Tibial artery (tissue), 4 donors: ENCODE measurements at regions not wholly inside any gene's neighbourhood (a gene's known extent, or its start where the extent isn't known, plus 50 kb on each side); places are given as distances from the start of the nearest gene placed in this dataset.

Experiments used
- DNase-seq, 2 donors: peaks; one replicate each; pipeline ENCODE4 v3.0.0-alpha.2; 2019
- H3K27ac ChIP-seq, 2 donors: fragments of 200-600 bp; sonication (generic) in 1 of 2; 1 replicate in 1 of 2; 2 replicates in 1 of 2; pipeline ENCODE4 v1.5.1; 2018 to 2019; ENCODE audit warnings: mild to moderate bottlenecking in 1 of 2
- H3K27me3 ChIP-seq, 2 donors: fragments of 200-600 bp; sonication (generic) in 1 of 2; one replicate each; pipeline versions ENCODE4 v1.5.1 to v1.6.0; 2016 to 2019
- H3K36me3 ChIP-seq, 3 donors: fragments of 200-600 bp; sonication (generic) in 2 of 3; one replicate each; pipeline ENCODE4 v1.5.1; 2016 to 2019; ENCODE audit warnings: mild to moderate bottlenecking in 2 of 3
- H3K4me1 ChIP-seq, 4 donors: fragments of 200-600 bp; sonication (generic) in 2 of 4; 1 replicate in 3 of 4; 2 replicates in 1 of 4; pipeline ENCODE4 v1.5.1; 2016 to 2019
- H3K4me3 ChIP-seq, 2 donors: fragments of 200-600 bp; sonication (generic) in 1 of 2; 1 replicate in 1 of 2; 2 replicates in 1 of 2; pipeline ENCODE4 v1.5.1; 2018 to 2019; ENCODE audit warnings: mild to moderate bottlenecking in 2 of 2
- H3K9me3 ChIP-seq, 3 donors: fragments of 200-600 bp; sonication (generic) in 1 of 3; one replicate each; pipeline ENCODE4 v1.5.1; 2016 to 2019
- intact Hi-C: fragments of 100-400 bp; cut with DNase I; formaldehyde crosslinking; loops from one replicate; pipeline ENCODE4 v1.15.0; 2023; ENCODE audit warnings: low total_unique reads
- TF ChIP-seq, protein P1 (sequence below), 2 experiments: fragments of 200-600 bp in 1 of 2; fragments of 450-650 bp in 1 of 2; IDR thresholded peaks; one replicate each; pipeline ENCODE4 v1.5.1; 2017 to 2019; ENCODE audit warnings: antibody characterized with exemption in 2 of 2, mild to moderate bottlenecking in 1 of 2, moderate library complexity in 1 of 2

DNA sequence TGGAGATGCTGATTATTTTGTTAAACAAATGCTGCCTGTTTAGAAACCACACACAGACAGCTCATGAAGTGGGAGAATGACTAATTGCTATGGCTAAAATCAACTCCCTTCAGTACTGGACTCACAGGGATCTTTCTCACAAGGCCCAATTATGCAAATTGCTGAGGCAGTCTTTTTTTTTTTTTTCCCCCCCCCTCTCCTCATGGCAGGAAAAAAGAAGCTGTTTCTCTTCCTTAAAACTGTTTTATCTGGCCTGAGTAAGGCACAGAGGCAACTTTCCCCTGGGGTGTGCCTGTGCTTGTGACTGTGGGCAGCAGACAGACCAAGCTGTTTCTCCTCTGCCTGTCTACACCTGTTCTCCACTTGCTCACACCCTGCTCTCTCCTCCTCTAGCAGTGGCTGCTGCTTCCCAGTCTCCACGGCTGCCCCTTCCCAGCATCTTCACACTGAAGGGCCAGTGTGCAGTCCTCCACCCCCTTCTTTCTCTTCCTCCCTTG lies 65.4 kb upstream of the STEAP1B start:
- intact Hi-C loops, result no loop called here
- no peak for DNase-seq

DNA sequence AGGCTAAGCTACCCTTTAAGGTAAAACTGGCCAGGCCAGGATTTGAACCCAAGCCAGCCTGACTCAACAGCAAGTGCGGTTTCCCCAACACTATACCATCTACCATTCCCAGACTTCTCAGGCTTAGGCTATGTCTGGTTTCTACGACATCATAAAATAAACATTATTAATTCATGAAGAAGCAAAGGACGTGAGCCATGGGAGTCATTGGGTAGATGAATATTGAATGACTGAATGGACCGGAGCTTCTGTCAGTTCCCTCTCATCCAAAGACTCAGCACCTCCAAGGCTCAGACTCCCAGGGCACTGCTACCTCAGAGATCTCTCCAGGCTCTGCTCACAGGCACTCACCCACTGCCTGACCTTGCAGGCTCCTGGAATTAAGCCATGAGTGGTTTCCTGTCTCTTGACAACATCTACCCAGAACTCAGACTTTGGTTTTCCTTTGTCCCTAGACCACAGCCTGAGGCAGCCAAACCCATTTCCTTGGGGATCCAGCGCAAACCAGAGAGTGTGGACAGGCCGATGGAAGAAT lies 64.6 kb upstream of the STEAP1B start:
- H3K4me3 ChIP-seq, result no peak overlapping the region

More for the DNA sequence above, 65.4 kb upstream of the STEAP1B start:
- Histone ChIP-seq H3K27me3 (no peaks in the 10 kb centered on the region), H3K4me3 (no peak overlapping the region), H3K4me1 (peaks cover 0 to 45% (median 34%) of the 10 kb centered on the region in 4 donors), H3K36me3 (no peaks in the 10 kb centered on the region), H3K27ac (no peak overlapping the region), H3K9me3 (no peaks in the 10 kb centered on the region)
- TF ChIP-seq, protein P1, sequence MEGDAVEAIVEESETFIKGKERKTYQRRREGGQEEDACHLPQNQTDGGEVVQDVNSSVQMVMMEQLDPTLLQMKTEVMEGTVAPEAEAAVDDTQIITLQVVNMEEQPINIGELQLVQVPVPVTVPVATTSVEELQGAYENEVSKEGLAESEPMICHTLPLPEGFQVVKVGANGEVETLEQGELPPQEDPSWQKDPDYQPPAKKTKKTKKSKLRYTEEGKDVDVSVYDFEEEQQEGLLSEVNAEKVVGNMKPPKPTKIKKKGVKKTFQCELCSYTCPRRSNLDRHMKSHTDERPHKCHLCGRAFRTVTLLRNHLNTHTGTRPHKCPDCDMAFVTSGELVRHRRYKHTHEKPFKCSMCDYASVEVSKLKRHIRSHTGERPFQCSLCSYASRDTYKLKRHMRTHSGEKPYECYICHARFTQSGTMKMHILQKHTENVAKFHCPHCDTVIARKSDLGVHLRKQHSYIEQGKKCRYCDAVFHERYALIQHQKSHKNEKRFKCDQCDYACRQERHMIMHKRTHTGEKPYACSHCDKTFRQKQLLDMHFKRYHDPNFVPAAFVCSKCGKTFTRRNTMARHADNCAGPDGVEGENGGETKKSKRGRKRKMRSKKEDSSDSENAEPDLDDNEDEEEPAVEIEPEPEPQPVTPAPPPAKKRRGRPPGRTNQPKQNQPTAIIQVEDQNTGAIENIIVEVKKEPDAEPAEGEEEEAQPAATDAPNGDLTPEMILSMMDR (IDR thresholded peaks at IDR 0.05), result no peak

DNA sequence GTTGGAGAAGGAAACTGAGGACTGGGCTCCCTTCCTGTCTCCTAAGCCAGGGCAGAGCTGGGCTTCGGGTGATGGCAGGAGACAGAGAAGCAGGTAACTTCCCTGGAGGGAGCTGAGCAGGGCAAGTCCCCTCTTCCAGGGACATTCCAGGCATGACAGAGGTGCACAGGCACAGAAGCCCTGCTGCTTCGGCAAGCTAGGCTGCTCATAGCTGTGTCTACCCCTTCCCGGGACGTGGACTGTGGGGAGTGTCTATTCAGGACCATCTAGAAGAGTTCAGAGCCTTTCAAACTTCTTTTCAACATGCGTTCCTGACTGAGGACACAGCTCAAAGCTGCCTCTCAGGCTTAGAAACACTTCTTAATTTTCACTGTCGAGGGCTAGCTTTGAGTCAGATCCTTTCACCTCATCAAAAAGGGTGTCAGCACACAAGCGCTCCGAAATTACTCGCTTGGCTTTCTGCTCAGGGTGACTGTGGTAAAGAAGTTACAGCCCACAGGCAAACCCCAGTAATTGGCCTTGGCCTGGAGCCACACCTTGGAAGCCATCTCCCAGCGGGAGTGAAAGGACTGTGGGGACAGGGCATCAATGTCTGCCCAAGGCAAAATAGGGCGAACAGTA lies 63.7 kb upstream of the STEAP1B start:
- H3K27ac ChIP-seq, result no peak overlapping the region
- H3K27me3 ChIP-seq, result no peaks in the 10 kb centered on the region
- no peaks in the 10 kb centered on the region for H3K36me3 ChIP-seq
- intact Hi-C loops, result loop anchor here (2.0 to 5.0 kb wide), 3 partner anchors 164 to 494 kb away; partner anchors contain the start of gene IL6
- peaks cover 0 to 44% (median 34%) of the 10 kb centered on the region in 4 donors for H3K4me1 ChIP-seq
- no peaks in the 10 kb centered on the region for H3K9me3 ChIP-seq
- H3K4me3 ChIP-seq, result no peak overlapping the region
- TF ChIP-seq, protein P1 (IDR thresholded peaks at IDR 0.05), result no peak
- DNase-seq, result no peak

More for the DNA sequence above, 64.6 kb upstream of the STEAP1B start:
- DNase-seq, result no peak
- intact Hi-C loops, result loop anchor here (5.0 kb wide), 2 partner anchors 163 to 493 kb away; partner anchors contain the start of gene IL6
- Histone ChIP-seq H3K27ac (no peak overlapping the region), H3K9me3 (no peaks in the 10 kb centered on the region), H3K36me3 (no peaks in the 10 kb centered on the region), H3K27me3 (no peaks in the 10 kb centered on the region), H3K4me1 (peaks cover 0 to 44% (median 34%) of the 10 kb centered on the region in 4 donors)
- TF ChIP-seq, protein P1 (IDR thresholded peaks at IDR 0.05), result no peak

DNA sequence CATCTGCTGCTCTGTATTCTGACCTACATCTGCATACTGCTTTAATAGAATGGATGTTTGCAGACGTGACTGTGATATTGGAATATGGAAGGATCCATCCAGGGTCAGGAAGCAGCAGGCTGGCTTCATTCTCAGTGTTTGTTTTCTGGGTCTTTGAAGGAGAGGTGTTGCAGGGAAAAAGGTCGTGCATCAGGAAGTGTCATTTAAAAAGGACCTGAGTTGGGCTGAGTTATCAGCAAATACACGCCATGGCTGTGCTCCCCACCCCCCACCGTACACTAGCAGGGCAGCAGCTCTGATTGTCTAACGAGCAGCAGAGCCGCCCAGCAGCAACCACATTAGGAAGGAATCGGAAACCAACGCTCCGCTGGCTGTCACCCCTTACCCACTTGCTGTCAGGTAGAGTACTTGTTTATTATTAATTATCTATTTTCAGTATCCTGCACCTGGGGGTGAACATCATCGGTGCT lies 63.1 kb upstream of the STEAP1B start:
- intact Hi-C loops, result loop anchor here (2.0 to 5.0 kb wide), 3 partner anchors 164 to 494 kb away; partner anchors contain the start of gene IL6

DNA sequence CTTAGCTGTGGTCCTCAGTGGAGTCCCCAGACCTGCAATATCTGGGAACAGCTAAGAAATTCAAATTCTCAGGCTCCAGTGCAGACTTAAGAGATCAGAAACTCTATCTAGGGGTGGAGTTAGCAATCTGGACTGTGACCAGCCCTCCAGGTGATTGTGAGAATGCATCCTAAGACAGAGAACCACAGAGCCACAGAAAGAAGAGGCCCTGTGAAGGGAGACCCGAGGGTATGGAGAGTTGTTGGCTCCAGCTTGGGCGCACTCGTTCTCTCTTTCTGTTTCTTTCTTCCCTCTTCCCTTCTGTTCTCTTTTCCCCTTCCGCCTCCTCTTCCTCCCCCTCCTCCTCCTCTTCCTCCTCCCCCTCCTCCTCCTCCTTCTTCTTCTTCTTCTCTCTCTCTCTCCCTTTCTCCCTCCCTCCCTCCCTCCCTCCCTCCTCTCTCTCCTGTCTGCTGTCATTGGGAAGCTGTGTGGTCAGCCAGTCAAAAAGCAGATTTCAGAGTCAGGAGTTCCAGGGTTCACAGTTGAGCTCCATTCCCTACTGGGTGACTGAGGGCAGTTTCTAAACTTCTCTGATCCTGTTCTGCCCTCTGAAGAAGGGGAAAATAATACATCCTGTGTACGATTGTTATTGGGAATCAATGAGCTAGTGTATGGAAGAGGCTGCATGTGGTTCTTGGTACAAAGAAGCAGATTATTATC lies 62.1 kb upstream of the STEAP1B start:
- no peaks in the 10 kb centered on the region for H3K36me3 ChIP-seq
- peaks cover 0 to 44% (median 34%) of the 10 kb centered on the region in 4 donors for H3K4me1 ChIP-seq
- peak overlapping the region in 1 of 2 donors; percentile 55 for H3K27ac ChIP-seq
- no peak for DNase-seq
- no peak overlapping the region for H3K4me3 ChIP-seq
- TF ChIP-seq, protein P1 (IDR thresholded peaks at IDR 0.05), result no peak
- H3K27me3 ChIP-seq, result no peaks in the 10 kb centered on the region
- no peaks in the 10 kb centered on the region for H3K9me3 ChIP-seq
- intact Hi-C loops, result loop anchor here (2.0 to 5.0 kb wide), 3 partner anchors 165 to 495 kb away; partner anchors contain the start of gene IL6

More for the DNA sequence above, 63.1 kb upstream of the STEAP1B start:
- no peaks in the 10 kb centered on the region for H3K9me3 ChIP-seq
- no peak overlapping the region for H3K27ac ChIP-seq
- H3K27me3 ChIP-seq, result no peaks in the 10 kb centered on the region
- peaks cover 0 to 44% (median 34%) of the 10 kb centered on the region in 4 donors for H3K4me1 ChIP-seq
- H3K36me3 ChIP-seq, result no peaks in the 10 kb centered on the region
- TF ChIP-seq, protein P1 (IDR thresholded peaks at IDR 0.05), result no peak
- no peak for DNase-seq
- no peak overlapping the region for H3K4me3 ChIP-seq
